Aorta (tissue), 5 donors: ENCODE measurements at regions not wholly inside any gene's neighbourhood (a gene's known extent, or its start where the extent isn't known, plus 50 kb on each side); places are given as distances from the start of the nearest gene placed in this dataset.

Source experiments
- ATAC-seq: fragments of 200-7000 bp; cut with Tn5 transposase; one replicate; pipeline ENCODE4 v1.9.1; 2022; ENCODE audit warnings: moderate library complexity; ENCODE audit not compliant: low FRiP score
- DNase-seq, 2 donors: peaks; one replicate each; pipeline ENCODE4 v3.0.0-alpha.2; 2020
- H3K27ac ChIP-seq, 2 donors: one replicate each; pipeline ENCODE4 v1.5.1; 2013; ENCODE audit warnings: low read length in 2 of 2, mild to moderate bottlenecking in 2 of 2, moderate library complexity in 2 of 2, control low read depth in 1 of 2, inconsistent platforms in 1 of 2, low read depth in 1 of 2
- H3K27me3 ChIP-seq, 2 donors: one replicate each; pipeline ENCODE4 v1.6.1; 2013; ENCODE audit warnings: control low read depth in 1 of 2, low read length in 1 of 2, mild to moderate bottlenecking in 1 of 2, moderate library complexity in 1 of 2; ENCODE audit not compliant: insufficient read depth in 2 of 2, control insufficient read depth in 1 of 2
- H3K36me3 ChIP-seq, 2 donors: one replicate each; pipeline ENCODE4 v1.6.1; 2013; ENCODE audit warnings: control low read depth in 1 of 2, low read length in 1 of 2, mild to moderate bottlenecking in 1 of 2; ENCODE audit not compliant: insufficient read depth in 2 of 2, control insufficient read depth in 1 of 2
- H3K4me1 ChIP-seq, 2 donors: one replicate each; pipeline ENCODE4 v1.6.1; 2013; ENCODE audit warnings: low read length in 2 of 2, control low read depth in 1 of 2, mild to moderate bottlenecking in 1 of 2, moderate library complexity in 1 of 2; ENCODE audit not compliant: insufficient read depth in 2 of 2, control insufficient read depth in 1 of 2
- H3K4me3 ChIP-seq, 2 donors: one replicate each; pipeline ENCODE4 v1.5.1; 2013; ENCODE audit warnings: low read length in 2 of 2, control low read depth in 1 of 2, mild to moderate bottlenecking in 1 of 2
- H3K9me3 ChIP-seq: one replicate; pipeline ENCODE4 v1.6.1; 2013; ENCODE audit warnings: mild to moderate bottlenecking, low read length; ENCODE audit not compliant: control insufficient read depth
- WGBS, 2 donors: extraction: QIAGEN DNeasy Blood & Tissue Kit; methylation state at CpG; one replicate each; pipeline ENCODE4 v1.1.7; 2013; 5-methylcytosine and 5-hydroxymethylcytosine counted together
- intact Hi-C, 2 donors: fragments of 100-400 bp; cut with DNase I; formaldehyde crosslinking; loops; one replicate each; pipeline versions ENCODE4 v1.14.2 to v1.15.0; 2022
- donor health status: healthy with polysubstance abuse.
- donor health status: Bipolar disorder and iron deficiency.
- donor health status: DM: no; HTN: no; CAD: no.
- donor health status: DM: no; HTN: no; CAD: no.
- donor health status: DM: yes; HTN: yes; CAD: no.

GRCh38 chr2:15009681-15010080 lies 377.2 kb downstream of the LRATD1 start:
- DNase-seq (no peak), ATAC-seq (no peak)
- Histone ChIP-seq H3K27me3 (no peaks in the 10 kb centered on the region), H3K4me3 (no peak overlapping the region), H3K27ac (no peak overlapping the region), H3K36me3 (no peaks in the 10 kb centered on the region), H3K4me1 (no peaks in the 10 kb centered on the region), H3K9me3 (peaks cover 2% of the 10 kb centered on the region)
- WGBS, 2 donors, result 77 to 90% methylated on average over 4 of the region's 4 CpGs
- intact Hi-C loops, result no loop called here

- peaks cover 2% of the 10 kb centered on the region for H3K9me3 ChIP-seq
- H3K27ac ChIP-seq, result no peak overlapping the region
- DNase-seq, result no peak
- H3K36me3 ChIP-seq, result no peaks in the 10 kb centered on the region
- WGBS, 2 donors, result 74 to 86% methylated on average over 1 of the region's 1 CpG
- intact Hi-C loops, result no loop called here
- H3K27me3 ChIP-seq, result no peaks in the 10 kb centered on the region
- no peak overlapping the region for H3K4me3 ChIP-seq
- no peaks in the 10 kb centered on the region for H3K4me1 ChIP-seq
- ATAC-seq, result no peak
Observed at GRCh38 chr2:15010346-15010745, 377.8 kb downstream of the LRATD1 start.

GRCh38 chr2:15018814-15019213 lies 386.3 kb downstream of the LRATD1 start:
- no peaks in the 10 kb centered on the region for H3K4me1 ChIP-seq
- no peaks in the 10 kb centered on the region for H3K36me3 ChIP-seq
- H3K27ac ChIP-seq, result no peak overlapping the region
- H3K27me3 ChIP-seq, result no peaks in the 10 kb centered on the region
- H3K4me3 ChIP-seq, result no peak overlapping the region
- 63 to 68% methylated on average over 1 of the region's 1 CpG for WGBS, 2 donors
- ATAC-seq (no peak), DNase-seq (no peak)
- intact Hi-C loops, result no loop called here
- no peaks in the 10 kb centered on the region for H3K9me3 ChIP-seq

- intact Hi-C loops, result no loop called here
- H3K27ac ChIP-seq, result no peak overlapping the region
- ATAC-seq, result no peak
Observed at GRCh38 chr2:15023221-15023620, 390.7 kb downstream of the LRATD1 start.

GRCh38 chr2:15028406-15028805 lies 395.9 kb downstream of the LRATD1 start:
- WGBS, 2 donors, result 44 to 59% methylated on average over 2 of the region's 2 CpGs
- H3K4me1 ChIP-seq, result no peaks in the 10 kb centered on the region
- DNase-seq, result no peak

More at GRCh38 chr2:15023221-15023620, 390.7 kb downstream of the LRATD1 start:
- Histone ChIP-seq H3K4me3 (no peak overlapping the region), H3K4me1 (no peaks in the 10 kb centered on the region), H3K27me3 (no peaks in the 10 kb centered on the region), H3K9me3 (no peaks in the 10 kb centered on the region), H3K36me3 (no peaks in the 10 kb centered on the region)
- no peak for DNase-seq
- 39 to 65% methylated on average over 1 of the region's 1 CpG for WGBS, 2 donors

GRCh38 chr2:15031745-15032240 lies 399.3 kb downstream of the LRATD1 start:
- DNase-seq (no peak), ATAC-seq (no peak)
- Histone ChIP-seq H3K27me3 (no peaks in the 10 kb centered on the region), H3K4me3 (no peak overlapping the region), H3K9me3 (no peaks in the 10 kb centered on the region), H3K27ac (no peak overlapping the region), H3K4me1 (no peaks in the 10 kb centered on the region), H3K36me3 (no peaks in the 10 kb centered on the region)
- intact Hi-C loops, result no loop called here
- WGBS, 2 donors, result 76% methylated on average over 4 of the region's 4 CpGs

More at GRCh38 chr2:15028406-15028805, 395.9 kb downstream of the LRATD1 start:
- Histone ChIP-seq H3K9me3 (no peaks in the 10 kb centered on the region), H3K4me3 (no peak overlapping the region), H3K36me3 (no peaks in the 10 kb centered on the region), H3K27me3 (no peaks in the 10 kb centered on the region), H3K27ac (no peak overlapping the region)
- intact Hi-C loops, result no loop called here
- no peak for ATAC-seq

- Histone ChIP-seq H3K27ac (no peak overlapping the region), H3K9me3 (no peaks in the 10 kb centered on the region), H3K27me3 (no peaks in the 10 kb centered on the region), H3K4me3 (no peak overlapping the region), H3K36me3 (no peaks in the 10 kb centered on the region), H3K4me1 (no peaks in the 10 kb centered on the region)
- WGBS, 2 donors, result 20 to 22% methylated on average over 2 of the region's 2 CpGs
- ATAC-seq (no peak), DNase-seq (no peak)
- intact Hi-C loops, result no loop called here
Observed at GRCh38 chr2:15034246-15034645, 401.7 kb downstream of the LRATD1 start.

GRCh38 chr2:15034860-15035259 lies 402.3 kb downstream of the LRATD1 start:
- no peaks in the 10 kb centered on the region for H3K36me3 ChIP-seq
- no peak overlapping the region for H3K4me3 ChIP-seq
- WGBS, 2 donors, result 71 to 82% methylated on average over 2 of the region's 2 CpGs
- ATAC-seq, result no peak
- H3K9me3 ChIP-seq, result no peaks in the 10 kb centered on the region
- no peaks in the 10 kb centered on the region for H3K4me1 ChIP-seq
- no peak overlapping the region for H3K27ac ChIP-seq
- intact Hi-C loops, result no loop called here
- no peaks in the 10 kb centered on the region for H3K27me3 ChIP-seq
- no peak for DNase-seq

GRCh38 chr2:15038366-15039364 lies 406.1 kb downstream of the LRATD1 start:
- DNase-seq (no peak), ATAC-seq (no peak)
- Histone ChIP-seq H3K4me3 (no peak overlapping the region), H3K27me3 (no peaks in the 10 kb centered on the region), H3K4me1 (no peaks in the 10 kb centered on the region), H3K27ac (no peak overlapping the region), H3K36me3 (no peaks in the 10 kb centered on the region), H3K9me3 (no peaks in the 10 kb centered on the region)
- WGBS, 2 donors, result 68 to 70% methylated on average over 15 of the region's 15 CpGs
- intact Hi-C loops, result no loop called here
